ENCODE measurements at regions not wholly inside any gene's neighbourhood (a gene's known extent, or its start where the extent isn't known, plus 50 kb on each side); places are given as distances from the start of the nearest gene placed in this dataset.

- no peak for DNase-seq (ENCODE audit: low read depth in 2 of 2)
Measured at GRCh38 chr12:116401565-116401964, 124.1 kb upstream of the MED13L start.

GRCh38 chr12:116402163-116402939, 124.9 kb upstream of the MED13L start:
- no peak for DNase-seq (ENCODE audit: low read depth in 2 of 2)

GRCh38 chr12:116403546-116403945, 126.1 kb upstream of the MED13L start:
- no peak for DNase-seq (ENCODE audit: low read depth in 2 of 2)

GRCh38 chr12:116404247-116404646, 126.8 kb upstream of the MED13L start:
- no peak for DNase-seq (ENCODE audit: low read depth in 2 of 2)

- no peak for DNase-seq (ENCODE audit: low read depth in 2 of 2)
Measured at GRCh38 chr12:116404913-116405611, 127.6 kb upstream of the MED13L start.

GRCh38 chr12:116406529-116406928, 129.0 kb upstream of the MED13L start:
- DNase-seq (ENCODE audit: low read depth in 2 of 2), result no peak

GRCh38 chr12:116408489-116409250, 131.2 kb upstream of the MED13L start:
- DNase-seq (ENCODE audit: low read depth in 2 of 2), result no peak

GRCh38 chr12:116411977-116412376, 134.5 kb upstream of the MED13L start:
- DNase-seq (ENCODE audit: low read depth in 2 of 2), result no peak

GRCh38 chr12:116414891-116415290, 137.4 kb upstream of the MED13L start:
- no peak for DNase-seq (ENCODE audit: low read depth in 2 of 2)

- no peak for DNase-seq (ENCODE audit: low read depth in 2 of 2)
Measured at GRCh38 chr12:116415408-116416108, 138.1 kb upstream of the MED13L start.

- DNase-seq (ENCODE audit: low read depth in 2 of 2), result no peak
Measured at GRCh38 chr12:116416166-116416565, 138.7 kb upstream of the MED13L start.

GRCh38 chr12:116418551-116418950, 140.6 kb upstream of the MAP1LC3B2 start:
- no peak for DNase-seq (ENCODE audit: low read depth in 2 of 2)

GRCh38 chr12:116420227-116420880, 138.8 kb upstream of the MAP1LC3B2 start:
- no peak for DNase-seq (ENCODE audit: low read depth in 2 of 2)

- DNase-seq (ENCODE audit: low read depth in 2 of 2), result no peak
Measured at GRCh38 chr12:116421785-116422538, 137.2 kb upstream of the MAP1LC3B2 start.

- DNase-seq (ENCODE audit: low read depth in 2 of 2), result no peak
Measured at GRCh38 chr12:116423094-116423493, 136.1 kb upstream of the MAP1LC3B2 start.

GRCh38 chr12:116425256-116426193, 133.7 kb upstream of the MAP1LC3B2 start:
- DNase-seq (ENCODE audit: low read depth in 2 of 2), result no peak

GRCh38 chr12:116426391-116427136, 132.6 kb upstream of the MAP1LC3B2 start:
- DNase-seq (ENCODE audit: low read depth in 2 of 2), result no peak

- DNase-seq (ENCODE audit: low read depth in 2 of 2), result no peak
Measured at GRCh38 chr12:116427200-116427930, 131.8 kb upstream of the MAP1LC3B2 start.
